HepG2 (cell line): ENCODE measurements at regions not wholly inside any gene's neighbourhood (a gene's known extent, or its start where the extent isn't known, plus 50 kb on each side); places are given as distances from the start of the nearest gene placed in this dataset.

Source experiments
- ATAC-seq: fragments of 200-7000 bp; cut with Tn5 transposase; 3 replicates; pipeline ENCODE4 v1.9.1; 2020; ENCODE audit warnings: mild to moderate bottlenecking, moderate library complexity
- BruUV-seq: library from RNA; stranded (reverse); fragments of 400-500 nt; replicated peaks from 2 replicates; lab custom pipeline; 2021; lab: Mats Ljungman, UMichigan
- CTCF ChIA-PET: fragments of 300-600 bp; formaldehyde crosslinking; extraction: SDS; loops from one replicate; lab custom pipeline; 2021; ENCODE audit warnings: low total read pairs, inconsistent platforms, low intra/inter-chr PET ratio; lab: Yijun Ruan, JAX
- POLR2A ChIA-PET: fragments of 350-600 bp; sonication (Branson Sonifier 250); formaldehyde crosslinking; loops from one replicate; lab custom pipeline; 2020; ENCODE audit warnings: antibody characterized with exemption, inconsistent platforms; lab: Yijun Ruan, JAX
- DNase-seq: peaks from one replicate; pipeline ENCODE4 v3.0.0-alpha.2; 2015; ENCODE audit warnings: low spot score
- FAIRE-seq: peaks from 3 replicates; lab custom pipeline; 2011; peaks lifted over from hg19 to GRCh38; lab: Jason Lieb, UNC
- H2AFZ ChIP-seq: one replicate; pipeline ENCODE4 v1.6.1; 2011; ENCODE audit warnings: low read length, inconsistent platforms
- H3K27ac ChIP-seq: fragments of 300-600 bp; 3 replicates; pipeline ENCODE4 v1.8.0; 2011; ENCODE audit warnings: mixed run types, mild to moderate bottlenecking, mixed read lengths, low read length, inconsistent platforms; ENCODE audit not compliant: insufficient read depth; ENCODE audit errors: extremely low read length
- H3K27me3 ChIP-seq, 2 experiments: fragments of 200-600 bp in 1 of 2; 2 replicates in 1 of 2; 3 replicates in 1 of 2; pipeline versions ENCODE4 v1.6.0 to v1.8.0; 2011; ENCODE audit warnings: low read length in 2 of 2, mild to moderate bottlenecking in 2 of 2, moderate library complexity in 2 of 2, inconsistent platforms in 1 of 2; ENCODE audit not compliant: insufficient read depth in 2 of 2, control insufficient read depth in 1 of 2
- H3K36me3 ChIP-seq, 2 experiments: fragments of 200-600 bp in 1 of 2; replicated peaks in 1 of 2; 2 replicates in 1 of 2; 3 replicates in 1 of 2; pipeline versions ENCODE4 v1.5.1 to v1.8.0; 2011; ENCODE audit warnings: low read length in 2 of 2, inconsistent platforms in 1 of 2; ENCODE audit not compliant: insufficient read depth in 2 of 2, control insufficient read depth in 1 of 2
- H3K4me1 ChIP-seq: 2 replicates; pipeline ENCODE4 v1.5.1; 2012; ENCODE audit warnings: low read length, inconsistent platforms; ENCODE audit not compliant: insufficient read depth
- H3K4me2 ChIP-seq: 2 replicates; pipeline ENCODE4 v1.6.0; 2011; ENCODE audit warnings: low read depth, low read length, inconsistent platforms
- H3K4me3 ChIP-seq, 3 experiments: fragments of 200-600 bp in 1 of 3; sonication (generic), shearing (Covaris generic) in 1 of 3; replicated peaks in 1 of 3; 2 replicates each; pipeline ENCODE4 v1.5.1; 2011 to 2016; ENCODE audit warnings: low read length in 3 of 3, inconsistent platforms in 2 of 3, low read depth in 2 of 3, mild to moderate bottlenecking in 2 of 3, control low read depth in 1 of 3, mixed read lengths in 1 of 3; ENCODE audit not compliant: insufficient read depth in 1 of 3
- H3K79me2 ChIP-seq: one replicate; pipeline ENCODE4 v1.6.1; 2011; ENCODE audit warnings: low read length, inconsistent platforms; ENCODE audit not compliant: insufficient read depth
- H3K9ac ChIP-seq: 2 replicates; pipeline ENCODE4 v1.6.0; 2011; ENCODE audit warnings: mild to moderate bottlenecking, low read depth, low read length, inconsistent platforms; ENCODE audit not compliant: insufficient read depth
- H3K9me3 ChIP-seq: 2 replicates; pipeline ENCODE4 v1.5.1; 2012; ENCODE audit warnings: mild to moderate bottlenecking, low read length
- H4K20me1 ChIP-seq: 2 replicates; pipeline ENCODE4 v1.6.0; 2011; ENCODE audit warnings: inconsistent platforms, mild to moderate bottlenecking, low read length, moderate library complexity; ENCODE audit not compliant: insufficient read depth
- FOXC1 ChIP-seq: sonication (generic); formaldehyde crosslinking; IDR thresholded peaks from 2 replicates; pipeline ENCODE4 v1.8.0; 2022; ENCODE audit warnings: mild to moderate bottlenecking, missing genetic modification reagents, borderline replicate concordance
- KDM4B ChIP-seq: sonication (generic); formaldehyde crosslinking; IDR thresholded peaks from 2 replicates; pipeline ENCODE4 v1.4.0; 2020; ENCODE audit warnings: missing genetic modification reagents
- KLF9 ChIP-seq: IDR thresholded peaks from 2 replicates; pipeline ENCODE4 v1.6.1; 2016; ENCODE audit warnings: low read depth
- NCOA1 ChIP-seq: sonication (generic); formaldehyde crosslinking; IDR thresholded peaks from 2 replicates; pipeline ENCODE4 v1.9.0; 2021; ENCODE audit warnings: missing genetic modification reagents
- SP1 ChIP-seq, 2 experiments: fragments of 450-650 bp in 1 of 2; sonication (generic) in 1 of 2; formaldehyde crosslinking in 1 of 2; IDR thresholded peaks; 2 replicates each; pipeline versions ENCODE4 v1.4.0 to v1.6.1; 2016 to 2020; ENCODE audit warnings: missing genetic modification reagents in 1 of 2
- ZNF101 ChIP-seq: sonication (generic); formaldehyde crosslinking; IDR thresholded peaks from 2 replicates; pipeline ENCODE4 v1.4.0; 2020; ENCODE audit warnings: mild to moderate bottlenecking, low read depth, missing genetic modification reagents, borderline replicate concordance
- ZNF430 ChIP-seq: sonication (generic); formaldehyde crosslinking; IDR thresholded peaks from 2 replicates; pipeline ENCODE4 v1.9.0; 2021; ENCODE audit warnings: mild to moderate bottlenecking, missing genetic modification reagents
- WGBS: methylation state at CpG from one replicate; pipeline ENCODE4 v1.1.6; 2017; ENCODE audit warnings: low lambda C conversion rate; 5-methylcytosine and 5-hydroxymethylcytosine counted together
- in situ Hi-C: cut with HindIII; loops from 2 replicates; pipeline ENCODE4 v1.10.0; 2017; ENCODE audit warnings: low pct_unique_long_range_greater_than_20kb; ENCODE audit not compliant: extremely low pct_ligation_motif_present
- intact Hi-C: fragments of 100-400 bp; cut with micrococcal nuclease; formaldehyde crosslinking; loops from one replicate; pipeline ENCODE4 v1.10.0; 2022; ENCODE audit not compliant: unreplicated experiment
- TF ChIP-seq, protein P1 (sequence below): sonication (generic); formaldehyde crosslinking; IDR thresholded peaks from 2 replicates; pipeline ENCODE4 v1.5.0; 2020; ENCODE audit warnings: missing genetic modification reagents
- TF ChIP-seq, protein P2 (sequence below): sonication (generic); formaldehyde crosslinking; IDR thresholded peaks from 2 replicates; pipeline ENCODE4 v1.9.0; 2022; ENCODE audit warnings: low read depth, missing genetic modification reagents
- TF ChIP-seq, protein P3 (sequence below): sonication (generic); formaldehyde crosslinking; IDR thresholded peaks from 2 replicates; pipeline ENCODE4 v1.4.0; 2020; ENCODE audit warnings: missing genetic modification reagents, borderline replicate concordance
- TF ChIP-seq, protein P4 (sequence below): sonication (generic); formaldehyde crosslinking; IDR thresholded peaks from 2 replicates; pipeline ENCODE4 v1.8.0; 2023; ENCODE audit warnings: mild to moderate bottlenecking, missing genetic modification reagents

DNA sequence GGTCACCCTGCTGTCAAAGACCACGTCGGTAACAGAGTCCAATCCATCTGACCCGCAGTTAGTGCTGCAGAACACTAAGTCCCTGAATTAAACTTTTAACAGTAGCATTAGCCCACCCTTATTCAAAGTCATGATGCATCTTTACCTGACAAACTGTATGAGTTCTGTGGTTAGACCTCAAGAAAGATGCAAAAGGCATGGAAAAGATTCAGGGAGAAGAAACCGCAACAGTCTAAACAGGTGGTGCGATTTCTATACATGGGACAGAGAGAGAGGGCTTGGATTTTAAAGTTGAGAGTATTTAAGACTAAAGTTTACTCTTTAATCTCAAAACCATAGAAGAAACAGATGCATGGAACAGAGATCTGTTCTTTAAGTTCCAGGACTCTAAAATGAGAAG, 103.3 kb upstream of the NFE2L3 start:
- ChIA-PET CTCF (no interaction called here), POLR2A (no interaction called here)
- Histone ChIP-seq H3K4me3 (no peak overlapping the region), H3K9me3 (no peaks in the 10 kb centered on the region), H3K27ac (no peak overlapping the region), H3K79me2 (no peaks in the 10 kb centered on the region), H3K4me2 (no peak overlapping the region), H3K9ac (no peak overlapping the region), H3K27me3 (peaks cover 0 to 4% of the 10 kb centered on the region in 2 experiments; a peak in 1 of 5 replicates), H2AFZ (no peak overlapping the region), H3K4me1 (peaks cover 25% of the 10 kb centered on the region), H3K36me3 (no peaks in the 10 kb centered on the region), H4K20me1 (no peaks in the 10 kb centered on the region)
- in situ Hi-C loops, result no loop called here
- no peak for DNase-seq
- WGBS, result 72% methylated on average over 5 of the region's 5 CpGs
- intact Hi-C loops, result no loop called here
- FAIRE-seq, result no peak
- ATAC-seq, result no peak
- TF ChIP-seq FOXC1 (CRISPR knock-in tag), result no peak
- TF ChIP-seq, protein P1, sequence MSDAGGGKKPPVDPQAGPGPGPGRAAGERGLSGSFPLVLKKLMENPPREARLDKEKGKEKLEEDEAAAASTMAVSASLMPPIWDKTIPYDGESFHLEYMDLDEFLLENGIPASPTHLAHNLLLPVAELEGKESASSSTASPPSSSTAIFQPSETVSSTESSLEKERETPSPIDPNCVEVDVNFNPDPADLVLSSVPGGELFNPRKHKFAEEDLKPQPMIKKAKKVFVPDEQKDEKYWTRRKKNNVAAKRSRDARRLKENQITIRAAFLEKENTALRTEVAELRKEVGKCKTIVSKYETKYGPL (CRISPR knock-in tag), result no peak
- TF ChIP-seq KDM4B (CRISPR knock-in tag), result no peak
- BruUV-seq, result no TSS peak

DNA sequence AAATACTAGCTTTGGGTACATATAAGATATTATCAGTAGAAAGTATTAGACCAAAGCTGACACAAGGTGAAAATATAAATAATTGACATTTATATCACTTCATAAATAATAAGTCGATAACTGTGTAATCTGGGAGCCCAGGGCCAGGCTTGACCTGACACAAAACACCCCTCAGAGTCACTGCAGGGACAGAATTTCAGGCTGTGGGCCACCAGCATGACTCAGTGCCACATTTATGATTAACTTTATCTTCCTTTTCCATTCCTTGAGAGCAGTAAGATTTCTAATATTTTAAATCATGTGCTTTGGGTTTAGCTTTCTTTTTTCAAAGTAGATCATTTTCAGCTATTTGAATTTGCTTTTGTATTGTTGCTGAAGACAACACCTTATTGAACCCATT, 102.9 kb upstream of the NFE2L3 start:
- intact Hi-C loops, result no loop called here
- WGBS, result 6% methylated on average over 1 of the region's 1 CpG
- Histone ChIP-seq H3K9me3 (no peaks in the 10 kb centered on the region), H3K27me3 (no peaks in the 10 kb centered on the region), H3K4me3 (no peak overlapping the region), H2AFZ (no peak overlapping the region), H3K9ac (no peak overlapping the region), H3K27ac (no peak overlapping the region), H4K20me1 (no peaks in the 10 kb centered on the region), H3K4me1 (peaks cover 25% of the 10 kb centered on the region), H3K36me3 (no peaks in the 10 kb centered on the region), H3K4me2 (no peak overlapping the region), H3K79me2 (no peaks in the 10 kb centered on the region)
- no peak for DNase-seq
- BruUV-seq, result no TSS peak
- no peak for ATAC-seq
- ChIA-PET POLR2A (no interaction called here), CTCF (no interaction called here)
- in situ Hi-C loops, result no loop called here
- FAIRE-seq, result no peak
- TF ChIP-seq SP1 (IDR thresholded peaks at IDR 0.05), result no peak
- no peak for TF ChIP-seq SP1 (CRISPR knock-in tag; IDR thresholded peaks at IDR 0.05)
- TF ChIP-seq, protein P2, sequence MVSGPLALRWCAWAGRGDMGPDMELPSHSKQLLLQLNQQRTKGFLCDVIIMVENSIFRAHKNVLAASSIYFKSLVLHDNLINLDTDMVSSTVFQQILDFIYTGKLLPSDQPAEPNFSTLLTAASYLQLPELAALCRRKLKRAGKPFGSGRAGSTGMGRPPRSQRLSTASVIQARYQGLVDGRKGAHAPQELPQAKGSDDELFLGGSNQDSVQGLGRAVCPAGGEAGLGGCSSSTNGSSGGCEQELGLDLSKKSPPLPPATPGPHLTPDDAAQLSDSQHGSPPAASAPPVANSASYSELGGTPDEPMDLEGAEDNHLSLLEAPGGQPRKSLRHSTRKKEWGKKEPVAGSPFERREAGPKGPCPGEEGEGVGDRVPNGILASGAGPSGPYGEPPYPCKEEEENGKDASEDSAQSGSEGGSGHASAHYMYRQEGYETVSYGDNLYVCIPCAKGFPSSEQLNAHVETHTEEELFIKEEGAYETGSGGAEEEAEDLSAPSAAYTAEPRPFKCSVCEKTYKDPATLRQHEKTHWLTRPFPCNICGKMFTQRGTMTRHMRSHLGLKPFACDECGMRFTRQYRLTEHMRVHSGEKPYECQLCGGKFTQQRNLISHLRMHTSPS (CRISPR knock-in tag), result no peak
- no peak for TF ChIP-seq ZNF430 (CRISPR knock-in tag)
- TF ChIP-seq KLF9, result no peak
- TF ChIP-seq, protein P3, sequence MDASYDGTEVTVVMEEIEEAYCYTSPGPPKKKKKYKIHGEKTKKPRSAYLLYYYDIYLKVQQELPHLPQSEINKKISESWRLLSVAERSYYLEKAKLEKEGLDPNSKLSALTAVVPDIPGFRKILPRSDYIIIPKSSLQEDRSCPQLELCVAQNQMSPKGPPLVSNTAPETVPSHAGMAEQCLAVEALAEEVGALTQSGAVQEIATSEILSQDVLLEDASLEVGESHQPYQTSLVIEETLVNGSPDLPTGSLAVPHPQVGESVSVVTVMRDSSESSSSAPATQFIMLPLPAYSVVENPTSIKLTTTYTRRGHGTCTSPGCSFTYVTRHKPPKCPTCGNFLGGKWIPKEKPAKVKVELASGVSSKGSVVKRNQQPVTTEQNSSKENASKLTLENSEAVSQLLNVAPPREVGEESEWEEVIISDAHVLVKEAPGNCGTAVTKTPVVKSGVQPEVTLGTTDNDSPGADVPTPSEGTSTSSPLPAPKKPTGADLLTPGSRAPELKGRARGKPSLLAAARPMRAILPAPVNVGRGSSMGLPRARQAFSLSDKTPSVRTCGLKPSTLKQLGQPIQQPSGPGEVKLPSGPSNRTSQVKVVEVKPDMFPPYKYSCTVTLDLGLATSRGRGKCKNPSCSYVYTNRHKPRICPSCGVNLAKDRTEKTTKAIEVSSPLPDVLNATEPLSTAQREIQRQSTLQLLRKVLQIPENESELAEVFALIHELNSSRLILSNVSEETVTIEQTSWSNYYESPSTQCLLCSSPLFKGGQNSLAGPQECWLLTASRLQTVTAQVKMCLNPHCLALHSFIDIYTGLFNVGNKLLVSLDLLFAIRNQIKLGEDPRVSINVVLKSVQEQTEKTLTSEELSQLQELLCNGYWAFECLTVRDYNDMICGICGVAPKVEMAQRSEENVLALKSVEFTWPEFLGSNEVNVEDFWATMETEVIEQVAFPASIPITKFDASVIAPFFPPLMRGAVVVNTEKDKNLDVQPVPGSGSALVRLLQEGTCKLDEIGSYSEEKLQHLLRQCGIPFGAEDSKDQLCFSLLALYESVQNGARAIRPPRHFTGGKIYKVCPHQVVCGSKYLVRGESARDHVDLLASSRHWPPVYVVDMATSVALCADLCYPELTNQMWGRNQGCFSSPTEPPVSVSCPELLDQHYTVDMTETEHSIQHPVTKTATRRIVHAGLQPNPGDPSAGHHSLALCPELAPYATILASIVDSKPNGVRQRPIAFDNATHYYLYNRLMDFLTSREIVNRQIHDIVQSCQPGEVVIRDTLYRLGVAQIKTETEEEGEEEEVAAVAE (CRISPR knock-in tag), result no peak
- TF ChIP-seq, protein P4, sequence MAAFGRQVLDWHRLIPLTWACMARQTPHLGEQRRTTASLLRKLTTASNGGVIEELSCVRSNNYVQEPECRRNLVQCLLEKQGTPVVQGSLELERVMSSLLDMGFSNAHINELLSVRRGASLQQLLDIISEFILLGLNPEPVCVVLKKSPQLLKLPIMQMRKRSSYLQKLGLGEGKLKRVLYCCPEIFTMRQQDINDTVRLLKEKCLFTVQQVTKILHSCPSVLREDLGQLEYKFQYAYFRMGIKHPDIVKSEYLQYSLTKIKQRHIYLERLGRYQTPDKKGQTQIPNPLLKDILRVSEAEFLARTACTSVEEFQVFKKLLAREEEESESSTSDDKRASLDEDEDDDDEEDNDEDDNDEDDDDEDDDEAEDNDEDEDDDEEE (CRISPR knock-in tag), result no peak
- no peak for TF ChIP-seq ZNF101 (CRISPR knock-in tag)
- TF ChIP-seq NCOA1 (CRISPR knock-in tag), result no peak
